Brain microvascular endothelial cell (primary cell): ENCODE measurements at regions not wholly inside any gene's neighbourhood (a gene's known extent, or its start where the extent isn't known, plus 50 kb on each side); places are given as distances from the start of the nearest gene placed in this dataset.

Source experiments
- DNase-seq: peaks from one replicate; pipeline ENCODE4 v3.0.0-alpha.2; 2020
- H3K27ac ChIP-seq: fragments of 250-450 bp; sonication (Bioruptor Pico); 2 replicates; pipeline ENCODE4 v1.5.1; 2020; ENCODE audit warnings: mild to moderate bottlenecking, moderate library complexity
- H3K27me3 ChIP-seq: fragments of 250-450 bp; sonication (Bioruptor Pico); replicated peaks from 2 replicates; pipeline ENCODE4 v1.5.1; 2020; ENCODE audit warnings: mild to moderate bottlenecking
- H3K36me3 ChIP-seq: fragments of 250-450 bp; sonication (Bioruptor Pico); replicated peaks from 2 replicates; pipeline ENCODE4 v1.5.1; 2020; ENCODE audit warnings: mild to moderate bottlenecking
- H3K4me3 ChIP-seq: 2 replicates; pipeline ENCODE4 v1.5.1; 2011; ENCODE audit warnings: low read depth, mild to moderate bottlenecking, control low read depth, low read length, moderate library complexity
- in situ Hi-C: cut with HindIII; loops from 2 replicates; pipeline ENCODE4 v1.10.0; 2017; ENCODE audit warnings: low sequenced_read_pairs, low pct_ligation_motif_present
- TF ChIP-seq, protein P1 (sequence below): IDR thresholded peaks from 2 replicates; pipeline ENCODE4 v1.5.1; 2011; ENCODE audit warnings: low read depth, mild to moderate bottlenecking, moderate library complexity, low read length, control low read depth, inconsistent platforms; ENCODE audit errors: missing control alignments

DNA sequence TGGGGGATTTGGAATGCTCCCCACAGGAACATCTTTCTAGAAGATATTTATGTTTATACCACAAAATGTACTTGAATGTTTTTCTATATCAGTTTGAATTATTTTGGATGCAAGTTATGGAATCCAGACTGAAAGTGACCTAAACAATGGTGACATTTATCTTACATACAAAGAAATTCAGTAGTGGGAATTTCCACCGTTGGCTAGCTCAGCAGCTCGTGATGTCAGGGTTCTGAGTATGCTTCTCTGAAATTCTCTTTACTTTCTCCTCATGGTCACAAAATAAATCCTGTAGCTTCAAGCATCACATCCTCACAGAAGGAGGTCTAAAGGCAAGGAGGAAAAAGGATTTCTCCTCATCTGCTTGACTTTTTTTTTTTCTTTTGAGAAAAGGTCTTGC, 105.3 kb downstream of the AKAIN1 start:
- Histone ChIP-seq H3K27ac (no peak overlapping the region), H3K27me3 (no peaks in the 10 kb centered on the region), H3K4me3 (no peak overlapping the region), H3K36me3 (no peaks in the 10 kb centered on the region)
- no peak for DNase-seq
- in situ Hi-C loops, result no loop called here
- TF ChIP-seq, protein P1, sequence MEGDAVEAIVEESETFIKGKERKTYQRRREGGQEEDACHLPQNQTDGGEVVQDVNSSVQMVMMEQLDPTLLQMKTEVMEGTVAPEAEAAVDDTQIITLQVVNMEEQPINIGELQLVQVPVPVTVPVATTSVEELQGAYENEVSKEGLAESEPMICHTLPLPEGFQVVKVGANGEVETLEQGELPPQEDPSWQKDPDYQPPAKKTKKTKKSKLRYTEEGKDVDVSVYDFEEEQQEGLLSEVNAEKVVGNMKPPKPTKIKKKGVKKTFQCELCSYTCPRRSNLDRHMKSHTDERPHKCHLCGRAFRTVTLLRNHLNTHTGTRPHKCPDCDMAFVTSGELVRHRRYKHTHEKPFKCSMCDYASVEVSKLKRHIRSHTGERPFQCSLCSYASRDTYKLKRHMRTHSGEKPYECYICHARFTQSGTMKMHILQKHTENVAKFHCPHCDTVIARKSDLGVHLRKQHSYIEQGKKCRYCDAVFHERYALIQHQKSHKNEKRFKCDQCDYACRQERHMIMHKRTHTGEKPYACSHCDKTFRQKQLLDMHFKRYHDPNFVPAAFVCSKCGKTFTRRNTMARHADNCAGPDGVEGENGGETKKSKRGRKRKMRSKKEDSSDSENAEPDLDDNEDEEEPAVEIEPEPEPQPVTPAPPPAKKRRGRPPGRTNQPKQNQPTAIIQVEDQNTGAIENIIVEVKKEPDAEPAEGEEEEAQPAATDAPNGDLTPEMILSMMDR, result no peak

DNA sequence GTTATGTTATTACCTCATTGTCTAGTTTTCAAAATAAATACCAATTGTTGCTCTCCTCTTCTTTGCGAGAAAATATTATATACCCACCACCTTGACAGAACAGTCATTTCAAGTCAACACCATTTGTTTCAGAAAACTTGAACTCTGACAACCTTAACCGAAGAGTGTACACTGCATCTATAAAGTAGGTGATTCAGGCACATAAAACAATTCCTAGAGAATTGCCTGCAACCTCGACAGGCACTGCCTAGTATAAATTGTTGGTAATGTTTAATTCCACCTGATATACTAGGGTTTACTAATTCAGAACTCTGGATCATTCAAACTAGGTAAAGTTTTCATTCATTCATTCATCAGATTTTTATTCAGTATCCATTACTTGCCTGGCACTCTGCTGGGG, 121.8 kb downstream of the AKAIN1 start:
- no peaks in the 10 kb centered on the region for H3K27me3 ChIP-seq
- DNase-seq, result no peak
- no peak overlapping the region for H3K27ac ChIP-seq
- H3K4me3 ChIP-seq, result no peak overlapping the region
- in situ Hi-C loops, result no loop called here
- TF ChIP-seq, protein P1, result no peak
- H3K36me3 ChIP-seq, result no peaks in the 10 kb centered on the region

DNA sequence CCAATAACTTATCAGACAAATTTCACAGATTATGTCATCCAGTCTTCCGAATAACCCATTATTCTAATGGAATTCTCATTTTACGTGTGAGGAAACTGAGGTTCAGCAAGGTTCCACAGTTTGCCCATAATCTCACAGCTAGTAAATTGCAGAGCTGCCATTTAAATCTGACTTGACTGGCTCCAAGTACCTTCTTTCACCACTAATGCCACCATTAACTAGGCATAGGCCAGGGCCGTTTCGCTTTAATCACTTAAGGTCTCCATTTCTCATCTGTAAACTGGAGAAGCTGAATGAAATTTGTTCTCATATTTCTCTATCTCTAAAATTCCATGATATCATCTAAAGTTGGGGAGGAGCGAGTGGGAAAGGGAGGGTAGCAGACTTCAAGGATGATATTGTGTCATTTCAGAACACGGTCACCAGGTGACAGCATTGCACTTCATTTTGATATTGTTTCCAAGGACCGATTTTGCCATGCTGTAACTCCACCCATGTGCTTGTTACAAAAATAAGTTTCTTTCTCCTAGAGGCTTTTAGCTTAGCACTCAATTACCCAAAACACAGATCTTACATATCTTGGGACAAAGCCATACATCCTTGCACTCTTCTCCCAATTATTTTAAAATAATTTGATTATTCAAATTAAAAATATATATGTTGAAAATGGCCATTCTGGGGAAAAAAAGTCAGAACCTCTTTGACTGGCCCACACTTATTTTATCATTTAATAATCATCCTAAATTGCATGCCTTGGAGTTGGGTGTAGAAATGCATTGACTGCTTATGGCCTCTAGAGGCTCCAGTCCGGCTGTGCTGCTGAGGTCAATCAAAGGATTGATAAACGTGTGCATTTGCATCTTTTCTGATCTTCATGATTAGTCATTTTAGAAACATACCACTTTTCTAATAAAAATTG, 123.8 kb downstream of the AKAIN1 start:
- H3K27me3 ChIP-seq, result no peaks in the 10 kb centered on the region
- in situ Hi-C loops, result no loop called here
- peak; percentile 2 for DNase-seq
- H3K27ac ChIP-seq, result no peak overlapping the region
- H3K4me3 ChIP-seq, result no peak overlapping the region
- H3K36me3 ChIP-seq, result no peaks in the 10 kb centered on the region
- TF ChIP-seq, protein P1, result peak; percentile 11

DNA sequence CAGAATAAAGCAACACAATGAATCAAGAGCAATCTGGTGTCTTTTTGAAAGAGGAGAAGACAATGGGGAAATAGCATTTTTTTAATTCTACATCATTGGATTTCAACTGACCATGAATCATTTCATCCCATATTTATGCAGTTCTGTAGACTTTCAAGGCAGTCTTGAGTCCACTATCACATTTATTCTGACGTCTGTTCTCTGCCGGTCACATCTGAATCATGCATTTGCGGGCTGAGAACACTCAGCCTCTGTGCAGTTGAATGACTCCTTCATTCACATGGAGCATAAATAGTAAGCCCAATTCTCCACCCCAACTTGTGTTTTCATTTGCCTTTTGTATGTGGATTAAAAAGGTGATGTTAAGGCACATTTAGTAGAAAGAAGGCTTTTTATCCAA, 128.2 kb downstream of the AKAIN1 start:
- Histone ChIP-seq H3K27ac (no peak overlapping the region), H3K27me3 (no peaks in the 10 kb centered on the region), H3K4me3 (no peak overlapping the region), H3K36me3 (no peaks in the 10 kb centered on the region)
- no peak for DNase-seq
- in situ Hi-C loops, result no loop called here
- TF ChIP-seq, protein P1, result no peak

DNA sequence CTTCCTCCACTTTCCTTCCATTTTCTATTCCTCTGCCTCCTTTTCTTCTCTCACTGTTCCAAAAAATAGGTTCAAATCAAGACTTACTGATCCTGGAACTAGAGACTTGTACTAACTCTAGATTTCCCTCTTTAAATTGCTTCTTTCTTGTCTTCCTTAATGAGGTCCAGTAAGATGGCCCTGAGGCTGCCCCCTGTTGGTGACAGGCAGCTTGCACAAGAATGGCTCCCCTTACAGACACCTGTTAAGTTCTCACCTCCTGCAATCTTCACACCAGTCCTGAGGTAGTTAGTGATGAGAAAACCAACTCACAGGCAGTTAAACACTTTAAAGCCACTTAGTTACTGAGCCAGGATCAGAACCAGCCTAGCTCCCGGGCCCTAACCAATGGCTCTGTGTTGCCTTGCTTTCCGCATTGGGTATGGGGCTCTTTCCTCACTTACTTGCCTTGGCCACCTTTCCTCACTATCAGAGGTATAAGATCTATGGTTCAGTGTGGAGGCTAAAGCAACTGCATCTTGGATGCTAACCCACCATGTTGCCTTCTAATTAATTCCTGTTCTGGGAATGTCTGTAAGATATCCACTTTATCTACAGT, 130.6 kb downstream of the AKAIN1 start:
- H3K36me3 ChIP-seq, result no peaks in the 10 kb centered on the region
- DNase-seq, result no peak
- H3K27me3 ChIP-seq, result no peaks in the 10 kb centered on the region
- no peak overlapping the region for H3K4me3 ChIP-seq
- no peak overlapping the region for H3K27ac ChIP-seq
- in situ Hi-C loops, result no loop called here
- TF ChIP-seq, protein P1, result no peak
